A673 (cell line): ENCODE measurements at regions not wholly inside any gene's neighbourhood (a gene's known extent, or its start where the extent isn't known, plus 50 kb on each side); places are given as distances from the start of the nearest gene placed in this dataset.
"Not testable (repeated sequence)": the region's sequence is repeated elsewhere in the genome, so short reads cannot be mapped to it uniquely, and the experiment has no call there.

Experiments used
- BruUV-seq: library from RNA; stranded (reverse); fragments of 400-500 nt; replicated peaks from 2 replicates; lab custom pipeline; 2021; lab: Mats Ljungman, UMichigan
- CTCF ChIA-PET: fragments of 300-600 bp; sonication (Branson Sonifier 250); formaldehyde crosslinking; loops from one replicate; lab custom pipeline; 2022; ENCODE audit warnings: antibody characterized with exemption; lab: Charles Lee
- POLR2A ChIA-PET: fragments of 300-600 bp; sonication (Branson Sonifier 250); formaldehyde crosslinking; loops from one replicate; lab custom pipeline; 2022; ENCODE audit warnings: antibody characterized with exemption; ENCODE audit not compliant: low non-redundant PET; lab: Charles Lee
- DNase-seq: peaks from one replicate; pipeline ENCODE4 v3.0.0-alpha.2; 2015; ENCODE audit warnings: low spot score
- H3K27ac ChIP-seq: fragments of 200-600 bp; sonication (generic); 2 replicates; pipeline ENCODE4 v1.5.1; 2016; ENCODE audit warnings: mixed run types, low read depth, mild to moderate bottlenecking, mixed read lengths, antibody characterized with exemption, low read length; ENCODE audit not compliant: poor library complexity, severe bottlenecking
- H3K27me3 ChIP-seq: fragments of 200-600 bp; sonication (generic); replicated peaks from 2 replicates; pipeline ENCODE4 v1.6.1; 2017; ENCODE audit warnings: mixed run types, low read depth, mild to moderate bottlenecking, mixed read lengths, antibody characterized with exemption, low read length; ENCODE audit not compliant: insufficient read depth, poor library complexity
- H3K36me3 ChIP-seq: fragments of 200-600 bp; sonication (generic); 2 replicates; pipeline ENCODE4 v1.6.1; 2016; ENCODE audit warnings: mixed run types, mild to moderate bottlenecking, mixed read lengths, antibody characterized with exemption, low read length; ENCODE audit not compliant: insufficient read depth, poor library complexity, severe bottlenecking
- H3K4me1 ChIP-seq: fragments of 200-600 bp; sonication (generic); 2 replicates; pipeline ENCODE4 v1.6.1; 2017; ENCODE audit warnings: mixed run types, mild to moderate bottlenecking, mixed read lengths, antibody characterized with exemption, low read length; ENCODE audit not compliant: insufficient read depth, poor library complexity, severe bottlenecking
- H3K4me3 ChIP-seq: fragments of 200-600 bp; sonication (generic); 2 replicates; pipeline ENCODE4 v1.5.1; 2016; ENCODE audit warnings: low read depth, mixed run types, mild to moderate bottlenecking, mixed read lengths, low read length; ENCODE audit not compliant: poor library complexity, severe bottlenecking
- H3K9me3 ChIP-seq: fragments of 200-600 bp; sonication (generic); 2 replicates; pipeline ENCODE4 v1.6.1; 2016; ENCODE audit warnings: mixed run types, low read depth, mild to moderate bottlenecking, mixed read lengths, antibody characterized with exemption, low read length; ENCODE audit not compliant: poor library complexity, severe bottlenecking
- EZH2 ChIP-seq: fragments of 200-600 bp; sonication (generic); IDR thresholded peaks from 2 replicates; pipeline ENCODE4 v1.6.1; 2017; ENCODE audit warnings: borderline replicate concordance, low read depth, mild to moderate bottlenecking, mixed read lengths, antibody characterized with exemption, low read length; ENCODE audit not compliant: poor library complexity, severe bottlenecking
- intact Hi-C: fragments of 100-400 bp; cut with micrococcal nuclease; formaldehyde crosslinking; loops from one replicate; pipeline ENCODE4 v1.10.0; 2022; ENCODE audit not compliant: unreplicated experiment
- TF ChIP-seq, protein P1 (sequence below): fragments of 300-800, 200-600 bp; sonication (generic); conservative IDR thresholded peaks from 2 replicates; pipeline ENCODE4 v1.5.1; 2017; ENCODE audit warnings: low read depth, mild to moderate bottlenecking, antibody characterized with exemption, low read length, moderate library complexity, mixed read lengths

DNA sequence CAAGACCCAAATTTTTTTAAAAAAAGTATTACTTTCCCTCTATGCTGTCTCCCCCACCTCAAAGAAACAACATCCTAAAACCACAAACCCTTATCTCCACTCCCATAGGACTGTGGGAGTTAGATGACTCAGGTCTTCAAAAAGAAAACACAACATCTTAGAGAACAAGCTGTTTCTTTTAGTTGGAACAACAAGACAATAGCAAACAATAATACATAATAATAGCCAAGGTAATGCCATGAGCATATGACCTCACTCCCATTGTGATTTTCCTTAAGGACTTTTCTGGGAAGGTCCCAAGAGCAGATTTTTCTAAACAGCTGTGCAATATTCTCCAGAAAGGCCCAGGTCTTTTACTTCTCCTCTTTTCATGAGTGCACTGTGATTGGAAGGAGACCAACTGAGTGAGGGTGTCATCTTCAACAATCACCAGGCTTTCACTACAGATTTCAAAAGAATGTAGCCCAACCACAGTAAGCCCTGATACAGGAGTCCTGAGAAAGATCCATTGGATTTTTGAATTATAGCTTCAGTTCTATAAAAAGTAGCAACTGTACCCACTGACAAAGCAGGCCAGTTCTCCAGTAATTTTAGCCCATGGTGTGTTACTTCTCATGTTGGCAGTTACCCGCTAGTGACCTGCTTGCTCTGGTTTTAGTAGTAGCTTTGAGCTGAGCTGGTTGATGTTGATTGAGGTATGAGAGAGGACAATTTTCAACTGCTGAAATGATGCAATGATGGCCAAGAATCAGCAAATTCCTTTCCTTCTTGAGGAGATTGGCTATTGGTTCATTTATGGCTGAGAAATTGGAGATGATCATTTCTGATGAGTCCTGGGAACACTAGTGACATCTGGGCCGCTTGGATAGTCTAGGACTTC, 144.5 kb upstream of the TCF4 start:
- H3K4me1 ChIP-seq = no peaks in the 10 kb centered on the region
- H3K9me3 ChIP-seq = no peaks in the 10 kb centered on the region
- BruUV-seq = no TSS peak
- CTCF ChIA-PET = no interaction called here
- no peak overlapping the region for H3K4me3 ChIP-seq
- DNase-seq = no peak
- intact Hi-C loops = no loop called here
- H3K27me3 ChIP-seq = no peaks in the 10 kb centered on the region
- H3K36me3 ChIP-seq = no peaks in the 10 kb centered on the region
- no peak overlapping the region for H3K27ac ChIP-seq
- TF ChIP-seq, protein P1, sequence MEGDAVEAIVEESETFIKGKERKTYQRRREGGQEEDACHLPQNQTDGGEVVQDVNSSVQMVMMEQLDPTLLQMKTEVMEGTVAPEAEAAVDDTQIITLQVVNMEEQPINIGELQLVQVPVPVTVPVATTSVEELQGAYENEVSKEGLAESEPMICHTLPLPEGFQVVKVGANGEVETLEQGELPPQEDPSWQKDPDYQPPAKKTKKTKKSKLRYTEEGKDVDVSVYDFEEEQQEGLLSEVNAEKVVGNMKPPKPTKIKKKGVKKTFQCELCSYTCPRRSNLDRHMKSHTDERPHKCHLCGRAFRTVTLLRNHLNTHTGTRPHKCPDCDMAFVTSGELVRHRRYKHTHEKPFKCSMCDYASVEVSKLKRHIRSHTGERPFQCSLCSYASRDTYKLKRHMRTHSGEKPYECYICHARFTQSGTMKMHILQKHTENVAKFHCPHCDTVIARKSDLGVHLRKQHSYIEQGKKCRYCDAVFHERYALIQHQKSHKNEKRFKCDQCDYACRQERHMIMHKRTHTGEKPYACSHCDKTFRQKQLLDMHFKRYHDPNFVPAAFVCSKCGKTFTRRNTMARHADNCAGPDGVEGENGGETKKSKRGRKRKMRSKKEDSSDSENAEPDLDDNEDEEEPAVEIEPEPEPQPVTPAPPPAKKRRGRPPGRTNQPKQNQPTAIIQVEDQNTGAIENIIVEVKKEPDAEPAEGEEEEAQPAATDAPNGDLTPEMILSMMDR = no peak
- TF ChIP-seq EZH2 = no peak
- POLR2A ChIA-PET = no interaction called here

DNA sequence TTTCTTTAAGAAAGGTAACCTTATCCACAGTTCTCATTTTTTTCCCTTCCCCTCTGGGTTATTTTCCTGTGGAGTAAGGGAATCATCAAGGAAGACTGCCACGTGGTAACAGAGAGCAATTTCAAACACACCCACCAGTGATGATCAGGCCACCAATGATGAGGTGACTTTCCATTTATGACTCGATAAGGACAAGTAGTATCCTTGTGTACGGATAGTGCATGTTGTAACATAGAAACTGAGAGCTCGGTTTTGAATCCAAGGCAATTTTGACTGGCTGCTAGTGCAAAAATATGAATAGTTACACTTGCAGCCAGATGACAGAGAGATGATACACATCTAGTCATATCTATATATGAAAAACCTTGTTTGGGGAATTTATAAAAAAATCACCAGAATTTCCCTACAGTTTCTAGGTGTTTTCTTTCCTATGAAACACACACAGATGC, 143.6 kb upstream of the TCF4 start:
- H3K27me3 ChIP-seq = no peaks in the 10 kb centered on the region
- H3K4me3 ChIP-seq = no peak overlapping the region
- ChIA-PET POLR2A (no interaction called here), CTCF (no interaction called here)
- no peak overlapping the region for H3K27ac ChIP-seq
- no peak for DNase-seq
- intact Hi-C loops = no loop called here
- no TSS peak for BruUV-seq
- H3K9me3 ChIP-seq = no peaks in the 10 kb centered on the region
- H3K36me3 ChIP-seq = no peaks in the 10 kb centered on the region
- no peaks in the 10 kb centered on the region for H3K4me1 ChIP-seq
- TF ChIP-seq, protein P1 = no peak
- no peak for TF ChIP-seq EZH2

DNA sequence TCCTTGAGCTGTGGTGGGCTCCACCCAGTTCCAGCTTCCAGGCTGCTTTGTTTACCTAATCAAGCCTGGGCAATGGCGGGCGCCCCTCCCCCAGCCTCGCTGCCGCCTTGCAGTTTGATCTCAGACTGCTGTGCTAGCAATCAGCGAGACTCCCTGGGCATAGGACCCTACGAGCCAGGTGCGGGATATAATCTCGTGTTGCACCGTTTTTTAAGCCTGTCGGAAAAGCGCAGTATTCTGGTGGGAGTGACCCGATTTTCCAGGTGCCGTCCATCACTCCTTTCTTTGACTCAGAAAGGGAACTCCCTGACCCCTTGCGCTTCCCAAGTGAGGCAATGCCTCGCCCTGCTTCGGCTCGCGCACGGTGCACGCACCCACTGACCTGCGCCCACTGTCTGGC, 133.0 kb upstream of the TCF4 start:
- H3K4me1 ChIP-seq, intact Hi-C loops, BruUV-seq, H3K27ac ChIP-seq, DNase-seq, H3K27me3 ChIP-seq, CTCF ChIA-PET, H3K4me3 ChIP-seq, H3K36me3 ChIP-seq, POLR2A ChIA-PET, H3K9me3 ChIP-seq: not testable (repeated sequence)

- TF ChIP-seq EZH2 = no peak
- TF ChIP-seq, protein P1 = no peak
- H3K27me3 ChIP-seq = no peaks in the 10 kb centered on the region
- H3K9me3 ChIP-seq = peaks cover 8% of the 10 kb centered on the region
- no peaks in the 10 kb centered on the region for H3K4me1 ChIP-seq
- intact Hi-C loops = no loop called here
- POLR2A ChIA-PET = no interaction called here
- no peak for DNase-seq
- H3K36me3 ChIP-seq = no peaks in the 10 kb centered on the region
- H3K27ac ChIP-seq = no peak overlapping the region
- H3K4me3 ChIP-seq = no peak overlapping the region
- CTCF ChIA-PET = no interaction called here
- BruUV-seq = no TSS peak
Measured at GRCh38 chr18:55713707-55714106, 125.7 kb upstream of the TCF4 start.
